ENCODE measurements at regions not wholly inside any gene's neighbourhood (a gene's known extent, or its start where the extent isn't known, plus 50 kb on each side); places are given as distances from the start of the nearest gene placed in this dataset.

GRCh38 chr15:38696790-38697495 lies 132.3 kb upstream of the RASGRP1 start:
- no peak for DNase-seq

- DNase-seq = no peak
These were observed 133.6 kb upstream of the RASGRP1 start for GRCh38 chr15:38698254-38698653.

- peak in 1 of 2 experiments; percentile 3 for DNase-seq
These were observed 135.1 kb upstream of the RASGRP1 start for GRCh38 chr15:38699633-38700230.

- DNase-seq = no peak
These were observed 136.5 kb upstream of the RASGRP1 start for GRCh38 chr15:38701149-38701548.

GRCh38 chr15:38702178-38702912 lies 137.7 kb upstream of the RASGRP1 start:
- DNase-seq = no peak

- no peak for DNase-seq
These were observed 141.0 kb upstream of the RASGRP1 start for GRCh38 chr15:38705436-38706219.

- no peak for DNase-seq
These were observed 142.3 kb upstream of the RASGRP1 start for GRCh38 chr15:38706956-38707355.

- peak in 1 of 2 experiments; percentile 11 for DNase-seq
These were observed 143.4 kb upstream of the RASGRP1 start for GRCh38 chr15:38707802-38708671.

GRCh38 chr15:38708672-38709180 lies 144.1 kb upstream of the RASGRP1 start:
- no peak for DNase-seq

GRCh38 chr15:38709196-38709595 lies 144.6 kb upstream of the RASGRP1 start:
- no peak for DNase-seq

- no peak for DNase-seq
These were observed 149.9 kb upstream of the RASGRP1 start for GRCh38 chr15:38714309-38715072.

- DNase-seq = no peak
These were observed 156.4 kb upstream of the RASGRP1 start for GRCh38 chr15:38720893-38721567.

- DNase-seq = no peak
These were observed 156.9 kb upstream of the RASGRP1 start for GRCh38 chr15:38721568-38721945.

- no peak for DNase-seq
These were observed 157.6 kb upstream of the RASGRP1 start for GRCh38 chr15:38722236-38722635.

- no peak for DNase-seq
These were observed 160.2 kb upstream of the RASGRP1 start for GRCh38 chr15:38724827-38725226.

- DNase-seq = no peak
These were observed 161.6 kb upstream of the RASGRP1 start for GRCh38 chr15:38726187-38726586.

- DNase-seq = no peak
These were observed 168.7 kb upstream of the RASGRP1 start for GRCh38 chr15:38733331-38733730.

GRCh38 chr15:38740206-38740605 lies 175.6 kb upstream of the RASGRP1 start:
- no peak for DNase-seq

GRCh38 chr15:38743147-38743546 lies 178.5 kb upstream of the RASGRP1 start:
- DNase-seq = no peak

GRCh38 chr15:38745126-38745525 lies 180.5 kb upstream of the RASGRP1 start:
- no peak for DNase-seq

- no peak for DNase-seq
These were observed 181.0 kb upstream of the RASGRP1 start for GRCh38 chr15:38745626-38746025.
